IMR-90 (cell line): ENCODE measurements at regions not wholly inside any gene's neighbourhood (a gene's known extent, or its start where the extent isn't known, plus 50 kb on each side); places are given as distances from the start of the nearest gene placed in this dataset.

ENCODE experiments used
- ATAC-seq: fragments of 200-7000 bp; cut with Tn5 transposase; 2 replicates; pipeline ENCODE4 v1.9.1; 2020; ENCODE audit warnings: low read depth, mild to moderate bottlenecking, moderate library complexity
- BruUV-seq: library from RNA; stranded (reverse); fragments of 400-500 nt; replicated peaks from 2 replicates; lab custom pipeline; 2021; lab: Mats Ljungman, UMichigan
- CTCF ChIA-PET: fragments of 300-600 bp; formaldehyde crosslinking; extraction: SDS; loops from one replicate; lab custom pipeline; 2021; ENCODE audit warnings: antibody characterized with exemption; lab: Yijun Ruan, JAX
- POLR2A ChIA-PET: fragments of 300-600 bp; sonication (Branson Sonifier 250); formaldehyde crosslinking; loops from one replicate; lab custom pipeline; 2022; ENCODE audit warnings: antibody characterized with exemption; ENCODE audit not compliant: unreplicated experiment; lab: Charles Lee
- DNase-seq: peaks from one replicate; pipeline ENCODE4 v3.0.0; 2013
- H2AFZ ChIP-seq: replicated peaks from 2 replicates; pipeline ENCODE3; 2013; ENCODE audit warnings: low read length, mild to moderate bottlenecking; ENCODE audit not compliant: poor library complexity
- H2AK5ac ChIP-seq: 2 replicates; pipeline ENCODE4 v1.6.1; 2013; ENCODE audit warnings: low read depth, low read length, inconsistent platforms
- H2AK9ac ChIP-seq: replicated peaks from 2 replicates; pipeline ENCODE3; 2013; ENCODE audit warnings: mild to moderate bottlenecking, low read depth, low read length, moderate library complexity; ENCODE audit not compliant: poor library complexity
- H2BK120ac ChIP-seq: 2 replicates; pipeline ENCODE4 v1.6.1; 2013; ENCODE audit warnings: low read depth, low read length, inconsistent platforms
- H2BK15ac ChIP-seq: 3 replicates; pipeline ENCODE4 v1.6.1; 2013; ENCODE audit warnings: low read depth, low read length, inconsistent platforms
- H2BK20ac ChIP-seq: 2 replicates; pipeline ENCODE4 v1.6.1; 2013; ENCODE audit warnings: low read depth, mild to moderate bottlenecking, inconsistent platforms, low read length, moderate library complexity
- H2BK5ac ChIP-seq: 2 replicates; pipeline ENCODE4 v1.6.1; 2013; ENCODE audit warnings: mild to moderate bottlenecking, low read depth, low read length, inconsistent platforms; ENCODE audit not compliant: poor library complexity, severe bottlenecking
- H3K14ac ChIP-seq: replicated peaks from 2 replicates; pipeline ENCODE4 v1.6.1; 2013; ENCODE audit warnings: low read depth, low read length, inconsistent platforms
- H3K18ac ChIP-seq: 2 replicates; pipeline ENCODE4 v1.6.1; 2013; ENCODE audit warnings: low read depth, low read length, control low read depth
- H3K23ac ChIP-seq: 2 replicates; pipeline ENCODE4 v1.6.1; 2013; ENCODE audit warnings: low read depth, low read length, inconsistent platforms
- H3K27ac ChIP-seq: 2 replicates; pipeline ENCODE4 v1.5.1; 2013; ENCODE audit warnings: mild to moderate bottlenecking, control low read depth, low read length; ENCODE audit not compliant: insufficient read depth
- H3K27me3 ChIP-seq: 2 replicates; pipeline ENCODE4 v1.6.1; 2013; ENCODE audit warnings: low read length; ENCODE audit not compliant: control insufficient read depth, insufficient read depth
- H3K36me3 ChIP-seq: 2 replicates; pipeline ENCODE4 v1.6.1; 2013; ENCODE audit warnings: low read length, mixed read lengths; ENCODE audit not compliant: control insufficient read depth, insufficient read depth
- H3K4ac ChIP-seq: 2 replicates; pipeline ENCODE4 v1.6.1; 2013; ENCODE audit warnings: low read depth, low read length, inconsistent platforms
- H3K4me1 ChIP-seq: 2 replicates; pipeline ENCODE4 v1.6.1; 2013; ENCODE audit warnings: low read length, mixed read lengths; ENCODE audit not compliant: control insufficient read depth, insufficient read depth
- H3K4me2 ChIP-seq: 2 replicates; pipeline ENCODE4 v1.6.1; 2013; ENCODE audit warnings: low read depth, mild to moderate bottlenecking, control low read depth, low read length, moderate library complexity
- H3K4me3 ChIP-seq: 2 replicates; pipeline ENCODE4 v1.5.1; 2013; ENCODE audit warnings: low read depth, mild to moderate bottlenecking, control low read depth, low read length, moderate library complexity; ENCODE audit not compliant: insufficient read depth
- H3K56ac ChIP-seq: 2 replicates; pipeline ENCODE4 v1.6.1; 2013; ENCODE audit warnings: low read length, inconsistent platforms; ENCODE audit not compliant: insufficient read depth; ENCODE audit errors: extremely low read depth
- H3K79me1 ChIP-seq, 2 experiments: 2 replicates each; pipeline ENCODE4 v1.6.1; 2013; ENCODE audit warnings: low read length in 2 of 2, inconsistent platforms in 1 of 2, low read depth in 1 of 2
- H3K9ac ChIP-seq: 2 replicates; pipeline ENCODE4 v1.6.1; 2013; ENCODE audit warnings: low read depth, low read length, control low read depth
- H3K9me1 ChIP-seq: 2 replicates; pipeline ENCODE4 v1.6.1; 2013; ENCODE audit warnings: low read length, inconsistent platforms; ENCODE audit not compliant: insufficient read depth
- H3K9me3 ChIP-seq: 2 replicates; pipeline ENCODE4 v1.6.1; 2013; ENCODE audit warnings: low read length; ENCODE audit not compliant: control insufficient read depth, insufficient read depth
- H4K20me1 ChIP-seq: 2 replicates; pipeline ENCODE4 v1.6.1; 2013; ENCODE audit warnings: low read length, inconsistent platforms; ENCODE audit not compliant: insufficient read depth
- H4K5ac ChIP-seq: 2 replicates; pipeline ENCODE4 v1.6.1; 2013; ENCODE audit warnings: mild to moderate bottlenecking, low read depth, low read length, control low read depth
- H4K8ac ChIP-seq, 2 experiments: 2 replicates each; pipeline ENCODE4 v1.6.1; 2013; ENCODE audit warnings: low read depth in 2 of 2, low read length in 2 of 2, control low read depth in 1 of 2, inconsistent platforms in 1 of 2
- H4K91ac ChIP-seq: 2 replicates; pipeline ENCODE4 v1.6.1; 2013; ENCODE audit warnings: low read depth, low read length, inconsistent platforms; ENCODE audit not compliant: insufficient read depth
- BHLHE40 ChIP-seq: fragments of 150-350 bp; IDR thresholded peaks from 2 replicates; pipeline ENCODE4 v1.6.1; 2016; ENCODE audit warnings: mild to moderate bottlenecking, low read depth, low read length
- CEBPB ChIP-seq: IDR thresholded peaks from 2 replicates; pipeline ENCODE4 v1.6.1; 2012; ENCODE audit warnings: low read depth, low read length, improper control_type of control experiment
- RCOR1 ChIP-seq: IDR thresholded peaks from 2 replicates; pipeline ENCODE4 v1.6.1; 2012; ENCODE audit warnings: mild to moderate bottlenecking, low read length, improper control_type of control experiment; ENCODE audit not compliant: insufficient replicate concordance
- WGBS, 2 experiments: methylation state at CpG; one replicate each; pipeline versions ENCODE4 v1.1.5 to v1.1.7; 2013; ENCODE audit warnings: missing lambda C conversion rate in 2 of 2; ENCODE audit not compliant: insufficient read length in 1 of 2; ENCODE audit errors: extremely low coverage in 2 of 2; 5-methylcytosine and 5-hydroxymethylcytosine counted together
- dilution Hi-C: fragments of 300-500 bp; cut with HindIII; formaldehyde crosslinking; loops from one replicate; pipeline ENCODE4 v1.14.3; 2018; ENCODE audit warnings: low sequenced_read_pairs; ENCODE audit not compliant: unreplicated experiment
- in situ Hi-C: fragments of 300-500 bp; cut with MboI; formaldehyde crosslinking; loops from 3 replicates; pipeline ENCODE4 v1.14.3; 2019; ENCODE audit warnings: low sequenced_read_pairs, inconsistent platforms, mixed read lengths
- intact Hi-C: fragments of 100-400 bp; cut with micrococcal nuclease; formaldehyde crosslinking; loops from 2 replicates; pipeline ENCODE4 v1.10.0; 2022

DNA sequence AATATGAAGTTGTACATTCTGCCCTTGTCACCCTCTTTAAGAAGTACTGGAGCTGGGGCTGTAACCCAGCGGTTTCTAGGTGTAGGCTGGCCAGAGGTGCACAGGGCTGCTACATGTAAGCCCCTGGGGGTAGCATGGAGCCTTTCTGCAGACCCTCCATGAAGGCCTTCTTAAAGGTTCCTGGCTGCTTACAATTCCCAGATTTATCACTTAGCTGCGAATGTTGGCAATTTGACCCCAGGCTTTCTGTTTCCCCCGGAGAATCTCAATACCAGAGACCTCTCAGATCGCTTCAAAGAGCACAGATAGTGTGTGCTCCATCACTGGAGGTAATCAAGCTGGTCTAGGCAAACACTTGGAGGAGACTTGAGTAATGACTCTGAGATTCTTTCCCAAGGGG lies 309.4 kb downstream of the CBLN1 start:
- H3K23ac ChIP-seq = no peak overlapping the region
- no peak overlapping the region for H3K9ac ChIP-seq
- no peaks in the 10 kb centered on the region for H4K20me1 ChIP-seq
- no peak overlapping the region for H2BK20ac ChIP-seq
- no peak overlapping the region for H3K14ac ChIP-seq
- H3K4me2 ChIP-seq = no peak overlapping the region
- no peak overlapping the region for H3K27ac ChIP-seq
- H2AK5ac ChIP-seq = no peak overlapping the region
- no peaks in the 10 kb centered on the region for H3K9me3 ChIP-seq
- dilution Hi-C loops (no loop called here), intact Hi-C loops (no loop called here), in situ Hi-C loops (no loop called here)
- 65% methylated on average over 2 of the region's 4 CpGs; no CpG with 5 or more reads in 1 of the 2 experiments for WGBS, 2 experiments
- no peak overlapping the region for H3K56ac ChIP-seq
- no peak overlapping the region for H2BK120ac ChIP-seq
- no peak for TF ChIP-seq CEBPB
- TF ChIP-seq RCOR1 = no peak
- no peak for TF ChIP-seq BHLHE40
- no peak overlapping the region for H4K8ac ChIP-seq
- no peak overlapping the region for H4K5ac ChIP-seq
- no peak overlapping the region for H3K4me3 ChIP-seq
- no peak overlapping the region for H3K4ac ChIP-seq
- no peak for ATAC-seq
- peaks cover 2% of the 10 kb centered on the region; the same call in 1 of the 2 replicates for H3K4me1 ChIP-seq
- no peak overlapping the region for H2AK9ac ChIP-seq
- ChIA-PET POLR2A (no interaction called here), CTCF (no interaction called here)
- no peaks in the 10 kb centered on the region for H3K79me1 ChIP-seq
- no peaks in the 10 kb centered on the region for H3K36me3 ChIP-seq
- H3K9me1 ChIP-seq = no peaks in the 10 kb centered on the region
- no peak overlapping the region for H2BK15ac ChIP-seq
- peaks cover 6% of the 10 kb centered on the region for H3K27me3 ChIP-seq
- H2AFZ ChIP-seq = no peak overlapping the region
- no peak overlapping the region for H2BK5ac ChIP-seq
- H3K18ac ChIP-seq = no peak overlapping the region
- BruUV-seq = no TSS peak
- H4K91ac ChIP-seq = no peak overlapping the region
- no peak for DNase-seq
